ENCODE measurements at regions not wholly inside any gene's neighbourhood (a gene's known extent, or its start where the extent isn't known, plus 50 kb on each side); places are given as distances from the start of the nearest gene placed in this dataset.

GRCh38 chr3:55413236-55413635 lies 73.9 kb downstream of the WNT5A start:
- Histone ChIP-seq H3K4me3 (ENCODE audit: low read depth, low read length) (no peak overlapping the region), H3K27me3 (ENCODE audit: control insufficient read depth, insufficient read depth, low read length) (no peaks in the 10 kb centered on the region), H3K36me3 (ENCODE audit: control insufficient read depth, insufficient read depth, low read length) (no peaks in the 10 kb centered on the region)
- TF ChIP-seq CTCF (IDR thresholded peaks at IDR 0.05; ENCODE audit: insufficient read depth, low read length, severe bottlenecking): no peak
- DNase-seq (ENCODE audit: low read depth) (no peak), FAIRE-seq (no peak)

GRCh38 chr3:55412545-55412944 lies 74.6 kb downstream of the WNT5A start:
- DNase-seq (ENCODE audit: low read depth) (no peak), FAIRE-seq (no peak)
- no peak for TF ChIP-seq CTCF (IDR thresholded peaks at IDR 0.05; ENCODE audit: insufficient read depth, low read length, severe bottlenecking)
- H3K36me3 ChIP-seq (ENCODE audit: control insufficient read depth, insufficient read depth, low read length): no peaks in the 10 kb centered on the region
- no peaks in the 10 kb centered on the region for H3K27me3 ChIP-seq (ENCODE audit: control insufficient read depth, insufficient read depth, low read length)
- H3K4me3 ChIP-seq (ENCODE audit: low read depth, low read length): no peak overlapping the region

- FAIRE-seq: no peak
- TF ChIP-seq CTCF (IDR thresholded peaks at IDR 0.05; ENCODE audit: insufficient read depth, low read length, severe bottlenecking): no peak
- DNase-seq (ENCODE audit: low read depth): no peak
Observed at GRCh38 chr3:55409806-55410205, 77.3 kb downstream of the WNT5A start.

DNA sequence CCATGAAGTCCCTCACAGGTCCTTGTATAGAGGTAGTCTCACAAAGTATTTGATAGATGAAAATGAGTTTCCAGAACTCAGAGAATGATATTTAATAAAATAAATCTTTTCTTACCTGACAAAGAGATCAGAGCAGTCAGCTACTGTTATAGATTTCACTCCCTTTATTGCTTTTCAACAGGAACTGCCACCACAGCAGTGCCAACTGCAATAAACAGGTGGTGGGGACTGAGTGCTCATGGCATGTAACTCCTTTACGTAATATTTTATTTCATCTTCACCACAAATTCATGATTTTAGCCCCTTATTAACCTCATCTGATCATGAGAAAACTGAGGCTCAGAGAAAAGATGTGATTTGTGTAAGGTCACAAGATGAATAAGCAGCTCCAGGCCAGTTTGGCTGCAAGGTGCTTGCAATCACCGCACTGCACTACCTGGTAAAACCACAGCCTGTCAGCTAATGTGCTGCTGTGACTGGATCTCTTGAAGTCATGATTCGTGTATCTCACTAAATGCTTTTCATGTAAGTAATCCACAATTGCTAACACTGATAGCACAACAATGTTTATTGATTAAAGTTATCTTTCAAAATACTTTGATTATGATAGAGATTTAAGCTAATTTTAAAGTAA lies 78.8 kb downstream of the WNT5A start:
- no peak for DNase-seq (ENCODE audit: low read depth)
- no peak for TF ChIP-seq CTCF (IDR thresholded peaks at IDR 0.05; ENCODE audit: insufficient read depth, low read length, severe bottlenecking)
- no peaks in the 10 kb centered on the region for H3K36me3 ChIP-seq (ENCODE audit: control insufficient read depth, insufficient read depth, low read length)
- no peak for FAIRE-seq
- H3K4me3 ChIP-seq (ENCODE audit: low read depth, low read length): no peak overlapping the region
- no peaks in the 10 kb centered on the region for H3K27me3 ChIP-seq (ENCODE audit: control insufficient read depth, insufficient read depth, low read length)

More at GRCh38 chr3:55409806-55410205, 77.3 kb downstream of the WNT5A start:
- no peaks in the 10 kb centered on the region for H3K27me3 ChIP-seq (ENCODE audit: control insufficient read depth, insufficient read depth, low read length)
- H3K4me3 ChIP-seq (ENCODE audit: low read depth, low read length): no peak overlapping the region
- H3K36me3 ChIP-seq (ENCODE audit: control insufficient read depth, insufficient read depth, low read length): no peaks in the 10 kb centered on the region

DNA sequence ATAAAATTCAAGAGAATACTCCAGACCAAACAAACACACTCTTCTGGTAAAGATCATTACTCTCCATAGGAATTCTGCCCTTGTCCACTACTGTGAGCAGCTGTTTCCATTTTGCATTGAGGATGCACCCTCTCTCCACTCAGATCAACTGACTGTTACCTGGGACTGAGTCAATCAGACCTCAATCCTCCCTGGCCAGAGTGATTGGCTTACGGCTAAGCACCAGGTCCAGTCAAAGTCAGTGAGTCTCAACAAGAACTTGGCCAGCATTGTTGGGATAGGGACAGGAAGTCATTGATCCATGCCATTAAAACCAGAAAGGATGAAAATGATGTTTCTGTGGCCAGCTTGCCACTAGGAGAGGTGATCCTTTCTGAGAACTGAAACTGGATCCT lies 79.7 kb downstream of the WNT5A start:
- H3K36me3 ChIP-seq (ENCODE audit: control insufficient read depth, insufficient read depth, low read length): no peaks in the 10 kb centered on the region
- H3K27me3 ChIP-seq (ENCODE audit: control insufficient read depth, insufficient read depth, low read length): no peaks in the 10 kb centered on the region
- no peak overlapping the region for H3K4me3 ChIP-seq (ENCODE audit: low read depth, low read length)
- no peak for TF ChIP-seq CTCF (IDR thresholded peaks at IDR 0.05; ENCODE audit: insufficient read depth, low read length, severe bottlenecking)
- DNase-seq (ENCODE audit: low read depth) (no peak), FAIRE-seq (no peak)

Data from bronchial epithelial cell (primary cell).